NCI-H146 treated with DMSO at 0.1 percent for 48 hours (cell line): ENCODE measurements at regions not wholly inside any gene's neighbourhood (a gene's known extent, or its start where the extent isn't known, plus 50 kb on each side); places are given as distances from the start of the nearest gene placed in this dataset.

Source experiments
- DNase-seq: peaks from one replicate; lab custom pipeline; 2025; ENCODE audit not compliant: unreplicated experiment; lab: John Stamatoyannopoulos, UW

DNA sequence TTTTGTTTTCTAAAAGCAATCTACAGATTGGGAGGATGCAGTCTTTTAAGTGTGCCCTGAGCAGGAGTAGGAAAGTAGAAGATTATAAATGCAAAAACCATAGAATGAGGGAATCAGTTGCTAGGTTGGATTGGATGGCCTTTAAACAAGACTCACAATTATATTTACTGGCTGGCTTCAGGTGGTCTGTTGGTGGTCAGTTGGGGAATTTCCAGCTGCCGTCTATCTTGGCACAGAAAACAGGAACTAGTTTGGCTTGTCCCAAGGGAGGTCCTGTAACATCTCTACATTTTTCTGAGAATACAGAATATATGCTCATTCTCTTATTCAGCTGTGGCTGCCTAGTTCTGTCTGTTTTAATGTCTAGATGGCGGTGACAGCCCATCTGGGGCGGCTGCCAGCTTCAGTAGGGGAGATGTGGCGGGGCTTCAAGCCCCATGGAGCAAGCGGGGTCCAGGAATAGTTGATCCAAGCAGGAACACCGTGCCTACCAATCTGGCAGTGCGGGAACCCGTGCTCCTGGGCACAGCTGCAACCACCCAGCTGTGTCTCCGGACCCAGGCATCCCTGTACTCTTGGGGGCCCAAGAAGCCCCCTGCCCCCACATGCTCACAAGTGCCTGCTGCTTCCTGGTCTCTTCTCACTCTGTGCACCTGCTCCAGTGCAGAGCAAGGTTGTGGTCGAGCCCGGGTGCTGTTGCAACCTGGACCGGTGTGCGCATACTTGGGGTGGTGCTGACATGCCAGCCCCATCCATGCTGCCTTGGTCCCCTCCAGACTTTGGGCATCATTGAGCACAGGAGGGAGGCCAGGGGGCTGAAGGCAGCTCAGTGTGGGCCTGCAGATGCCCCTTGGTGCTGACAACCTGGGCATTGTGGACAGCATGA lies 1182.6 kb downstream of the AMY1C start:
- no peak for DNase-seq

GRCh38 chr1:104932949-104933679 lies 1183.4 kb downstream of the AMY1C start:
- no peak for DNase-seq

DNA sequence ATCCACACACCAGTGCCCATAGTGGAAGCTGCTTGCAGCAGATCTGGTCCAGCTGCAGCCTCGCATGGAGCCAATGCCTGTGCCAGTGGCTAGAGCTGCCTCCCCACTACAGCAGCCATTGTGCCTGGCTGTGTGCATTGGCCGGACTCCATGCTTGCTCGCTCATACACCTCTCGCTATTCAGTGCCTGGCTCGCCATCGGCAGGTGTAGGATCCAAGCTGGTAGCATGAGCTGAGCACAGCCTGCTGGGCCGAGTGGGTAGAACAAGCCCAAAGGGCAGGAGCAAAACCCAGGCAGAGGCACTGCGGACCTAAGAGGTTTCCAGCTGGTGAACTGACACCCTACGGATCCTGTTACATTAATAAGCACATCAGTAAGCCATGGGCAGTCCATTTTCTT lies 1184.1 kb downstream of the AMY1C start:
- no peak for DNase-seq

DNA sequence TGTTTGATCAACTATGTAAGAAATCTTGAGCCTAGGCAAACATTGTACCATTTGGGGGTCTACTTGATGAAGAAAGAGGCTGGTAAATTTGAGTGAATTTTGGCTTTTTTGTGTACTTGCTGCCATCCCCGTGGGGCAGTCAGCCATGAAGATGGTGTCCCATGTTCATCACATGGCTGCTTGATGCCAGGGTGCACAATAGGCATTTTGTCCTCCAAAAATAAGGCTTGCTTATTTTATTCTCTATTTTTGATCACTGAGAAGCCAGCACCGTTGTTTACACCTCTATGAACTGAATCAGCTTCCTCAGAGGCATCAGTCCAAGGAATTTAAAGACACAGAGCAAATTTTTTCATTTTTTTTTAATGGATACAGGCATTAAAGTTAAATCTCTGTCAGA lies 1195.7 kb downstream of the AMY1C start:
- DNase-seq = no peak

DNA sequence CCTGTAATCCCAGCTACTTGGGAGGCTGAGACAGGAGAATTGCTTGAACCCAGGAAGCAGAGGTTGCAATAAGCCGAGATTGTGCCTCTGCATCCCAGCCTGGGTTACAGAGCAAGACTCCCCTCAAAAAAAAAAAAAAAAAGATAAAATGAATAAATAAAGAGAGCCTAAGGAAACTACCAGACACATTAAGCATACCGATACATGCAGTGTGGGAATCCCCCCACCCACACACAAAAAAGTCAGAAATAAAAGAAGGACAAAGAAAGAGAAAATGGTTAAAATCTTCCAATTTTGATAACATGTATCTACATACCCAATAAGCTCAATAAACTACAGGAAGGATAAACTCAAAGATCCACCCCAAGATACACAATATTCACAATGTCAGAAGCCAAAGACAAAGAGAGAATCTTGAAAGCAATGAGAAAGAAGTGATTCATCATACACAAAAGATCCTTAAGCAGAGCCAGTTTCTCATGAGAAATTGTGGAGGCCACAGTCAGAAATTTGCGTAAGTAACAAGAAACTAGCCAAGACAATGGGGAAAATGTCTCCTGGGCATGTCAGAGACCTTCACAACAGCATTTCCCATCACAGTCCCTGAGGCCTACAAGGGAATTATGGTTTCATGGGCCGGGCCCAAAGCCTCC lies 1197.0 kb downstream of the AMY1C start:
- no peak for DNase-seq

GRCh38 chr1:104953555-104953954 lies 1203.9 kb downstream of the AMY1C start:
- no peak for DNase-seq

DNA sequence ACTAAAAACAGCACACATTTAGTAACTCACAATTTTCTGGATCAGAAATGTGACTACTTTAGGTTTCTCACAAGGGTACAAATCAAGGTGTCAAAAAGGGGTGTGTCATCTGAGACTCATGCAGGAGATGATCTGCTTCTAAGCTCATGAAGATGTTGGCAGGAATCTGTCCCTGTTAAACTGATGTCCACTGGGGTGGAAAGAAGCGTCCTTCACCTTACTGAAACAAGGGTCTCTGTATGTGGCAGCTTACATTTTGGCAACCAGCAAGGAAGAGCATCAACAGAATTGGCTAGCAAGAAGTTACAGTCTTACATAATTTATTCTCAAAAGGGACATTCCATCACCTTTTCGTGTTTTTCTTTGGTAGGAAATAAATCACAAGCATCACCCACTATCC lies 1223.8 kb downstream of the AMY1C start:
- no peak for DNase-seq

GRCh38 chr1:104979651-104980050 lies 1230.0 kb downstream of the AMY1C start:
- DNase-seq = no peak

DNA sequence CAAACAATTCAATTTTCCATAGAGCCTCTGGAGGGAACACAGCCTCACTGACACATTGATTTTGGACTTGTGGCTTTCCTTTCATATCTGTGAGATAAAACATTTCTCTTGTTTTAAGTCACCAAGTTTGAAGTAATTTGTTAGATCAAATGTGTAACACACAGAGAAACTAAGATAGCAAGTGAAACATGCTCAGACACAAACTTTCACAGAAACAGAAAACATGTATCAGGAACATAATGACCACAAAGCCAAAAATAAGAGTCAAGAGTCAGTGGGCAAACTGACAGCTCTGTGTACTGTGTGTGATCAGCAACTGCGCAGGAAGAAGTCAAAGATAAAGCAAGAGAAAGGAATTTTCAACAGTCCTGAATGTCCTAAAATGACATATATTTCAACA lies 1237.5 kb downstream of the AMY1C start:
- no peak for DNase-seq

- DNase-seq = no peak
These were observed 1239.3 kb downstream of the AMY1C start for GRCh38 chr1:104989012-104989411.

GRCh38 chr1:104991702-104992101 lies 1242.0 kb downstream of the AMY1C start:
- DNase-seq = no peak

DNA sequence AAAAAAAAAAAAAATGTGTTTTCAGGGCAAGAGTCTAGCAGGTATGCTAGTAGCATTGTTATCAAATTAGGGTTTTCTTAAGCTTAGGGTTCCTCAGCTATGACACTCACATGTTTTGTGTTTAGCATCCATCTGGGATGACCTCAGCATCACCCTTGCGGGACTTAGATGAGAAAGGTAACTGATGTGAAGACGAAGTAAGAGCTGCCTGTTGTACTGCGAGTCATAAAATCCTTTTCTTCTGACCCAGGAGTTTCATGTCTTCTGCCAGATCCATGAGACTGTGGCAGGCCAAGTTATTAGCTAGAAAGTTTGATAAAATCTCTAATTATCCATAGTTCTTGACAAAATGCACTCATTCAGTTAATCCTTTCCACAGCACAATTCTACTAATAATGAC lies 1251.1 kb downstream of the AMY1C start:
- no peak for DNase-seq

DNA sequence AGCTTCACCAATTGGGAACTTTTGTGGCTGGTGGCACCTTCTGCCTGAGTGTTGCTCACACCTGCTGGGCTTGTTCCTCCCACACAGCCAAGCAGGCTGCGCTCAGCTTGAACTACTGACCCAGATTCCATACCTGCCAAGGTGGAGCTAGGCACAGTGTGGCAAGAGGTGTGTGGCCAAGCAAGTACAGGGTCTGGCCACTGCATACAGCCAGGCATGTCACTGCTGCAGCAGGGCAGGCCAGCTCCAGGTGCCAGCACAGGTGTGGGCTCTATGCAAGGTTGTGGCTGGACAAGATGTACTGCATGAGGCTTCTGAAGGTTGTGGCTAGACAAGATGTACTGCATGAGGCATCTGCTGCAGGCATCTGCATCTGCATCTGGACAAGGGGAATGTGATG lies 1254.8 kb downstream of the AMY1C start:
- DNase-seq = no peak

DNA sequence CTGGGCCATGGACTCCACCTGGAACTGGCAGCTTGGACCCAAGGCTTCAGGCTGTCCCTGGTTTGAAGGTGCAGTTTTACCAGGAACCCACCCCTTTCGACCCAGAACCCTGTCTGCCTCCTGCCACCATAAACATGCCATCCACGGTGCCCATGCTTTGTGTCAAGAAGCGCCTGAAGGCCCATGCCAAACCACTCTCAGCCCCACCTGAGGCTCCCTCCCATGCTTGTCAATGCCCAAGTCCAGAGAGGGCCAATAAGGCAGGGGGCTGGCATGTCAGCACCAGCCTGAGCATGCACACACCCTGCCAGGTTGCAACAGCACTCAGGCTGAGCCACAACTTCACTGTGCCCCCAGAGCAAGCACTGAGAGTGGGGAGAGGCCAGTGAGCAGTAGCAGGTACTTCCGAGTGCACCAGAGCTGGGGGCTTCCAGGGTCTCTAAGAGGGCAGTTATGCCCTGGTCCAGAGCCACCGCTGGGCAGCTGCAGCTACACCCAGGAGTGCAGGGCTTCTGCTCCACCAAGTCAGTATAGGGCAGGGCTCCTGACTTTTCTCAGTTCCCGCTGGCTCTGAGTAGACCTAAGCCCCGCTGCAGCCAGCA lies 1256.0 kb downstream of the AMY1C start:
- DNase-seq = no peak

DNA sequence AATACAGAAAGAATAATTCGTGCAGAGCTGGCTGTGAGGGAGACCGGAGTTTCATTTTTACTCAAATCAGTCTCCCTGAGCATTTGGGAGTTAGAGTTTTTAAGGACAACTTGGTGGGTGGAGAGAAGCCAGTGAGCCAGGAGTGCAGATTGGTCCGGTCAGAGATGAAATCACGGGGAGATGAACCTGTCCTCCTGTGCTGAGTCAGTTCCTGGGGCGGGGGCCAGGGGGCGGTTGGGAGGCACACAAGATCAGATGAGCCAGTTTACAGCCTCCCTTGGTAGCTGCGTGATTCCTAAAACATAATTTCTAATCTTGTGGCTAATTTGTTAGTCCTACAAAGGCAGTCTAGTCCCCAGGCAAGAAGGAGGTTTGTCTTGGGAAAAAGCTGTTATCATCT lies 1267.9 kb downstream of the AMY1C start:
- no peak for DNase-seq

- DNase-seq = no peak
These were observed 1274.0 kb downstream of the AMY1C start for GRCh38 chr1:105023719-105024118.

- DNase-seq = no peak
These were observed 1278.3 kb downstream of the AMY1C start for GRCh38 chr1:105027838-105028471.

GRCh38 chr1:105072446-105072845 lies 1322.7 kb downstream of the AMY1C start:
- DNase-seq = no peak

- no peak for DNase-seq
These were observed 1323.2 kb downstream of the AMY1C start for GRCh38 chr1:105072850-105073249.

DNA sequence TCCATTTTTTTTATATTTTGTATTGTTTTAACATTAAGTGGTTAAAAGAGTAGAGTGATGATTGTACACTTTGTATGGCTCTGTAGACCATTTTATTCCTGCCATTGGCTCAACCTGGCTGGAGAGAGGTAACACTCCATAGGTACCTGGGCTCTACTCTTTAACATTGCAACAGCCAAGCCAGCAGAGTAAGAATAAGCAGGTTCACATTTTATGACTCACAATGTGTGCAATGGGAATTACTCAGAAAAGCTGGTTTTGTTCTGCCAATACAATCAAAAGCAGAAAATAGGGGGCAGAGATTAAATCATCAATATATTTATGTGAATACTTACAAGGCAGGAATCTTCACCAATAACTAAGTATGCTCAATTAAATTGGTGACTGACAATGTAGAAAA lies 1324.0 kb downstream of the AMY1C start:
- DNase-seq = no peak

DNA sequence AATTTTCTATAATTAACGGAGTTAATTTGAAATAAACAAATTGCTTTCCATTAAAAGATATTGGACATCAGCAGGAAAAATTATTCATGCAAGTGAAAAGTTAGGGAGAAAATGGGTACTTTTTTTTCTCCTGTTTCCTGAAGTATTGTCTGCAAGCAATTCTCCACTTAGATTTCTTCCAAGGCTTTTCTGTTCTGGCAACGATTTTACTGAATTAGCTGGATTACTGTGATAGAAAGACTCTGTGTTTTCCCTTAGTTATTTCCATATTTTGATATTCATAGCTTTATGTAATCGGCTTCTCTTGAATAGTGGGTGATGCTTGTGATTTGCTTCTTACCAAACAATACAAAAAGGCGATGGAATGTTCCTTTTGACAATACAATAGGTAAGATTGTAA lies 1333.9 kb downstream of the AMY1C start:
- DNase-seq = no peak
